Pons (tissue), 1 donor: ENCODE measurements at regions not wholly inside any gene's neighbourhood (a gene's known extent, or its start where the extent isn't known, plus 50 kb on each side); places are given as distances from the start of the nearest gene placed in this dataset.
A peak's percentile ranks its signal among the peaks of the same experiment; 100 is the strongest.
"Not testable (repeated sequence)": the region's sequence is repeated elsewhere in the genome, so short reads cannot be mapped to it uniquely, and the experiment has no call there.

Experiments
- DNase-seq: peaks from one replicate; pipeline ENCODE4 v3.0.0-alpha.2; 2016; ENCODE audit warnings: low spot score

- DNase-seq, result no peak
Observed at GRCh38 chr1:19591482-19592091, 52.5 kb upstream of the NBL1 start.

DNA sequence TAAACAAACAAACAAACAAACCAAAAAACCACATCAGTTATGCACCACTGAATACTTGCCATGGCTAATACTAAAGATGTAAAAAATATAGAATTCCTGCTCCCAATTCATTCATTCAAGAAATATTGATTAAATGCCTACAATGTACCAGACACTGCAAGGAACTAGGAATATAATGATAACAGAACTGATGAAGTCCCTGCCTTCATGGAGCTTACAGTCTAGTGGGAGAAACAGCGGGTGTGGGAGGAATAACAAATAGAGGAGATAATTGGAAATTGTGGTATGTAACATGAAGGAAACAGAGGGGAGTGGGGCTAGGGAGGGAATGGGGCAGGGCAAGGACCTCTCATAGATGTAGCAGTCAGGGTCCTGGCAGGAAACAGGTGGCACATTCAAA is 58.6 kb upstream of the NBL1 start:
- DNase-seq, result no peak

- DNase-seq, result peak; percentile 5
Observed at GRCh38 chr1:19582318-19582717, 61.8 kb upstream of the NBL1 start.

- DNase-seq, result no peak
Observed at GRCh38 chr1:19581381-19581780, 62.7 kb upstream of the NBL1 start.

DNA sequence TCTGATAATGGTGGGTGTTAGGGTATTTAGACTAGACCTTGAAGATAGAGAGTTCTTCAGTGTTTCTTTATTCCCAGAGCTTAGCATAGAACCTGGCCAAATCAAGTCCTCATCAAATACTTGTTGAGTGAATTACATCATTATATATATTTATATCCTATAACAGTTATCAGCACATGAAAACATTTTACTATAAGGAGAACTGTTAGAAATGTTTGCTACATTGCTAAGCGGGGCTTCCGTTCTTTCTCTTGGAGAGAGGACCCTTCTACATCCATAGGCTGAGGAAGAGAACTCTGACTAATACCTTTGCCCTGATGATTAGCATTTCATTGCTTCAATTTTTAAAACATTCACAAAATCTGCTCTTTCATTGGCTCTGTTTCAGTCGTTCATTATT is 66.5 kb upstream of the NBL1 start:
- DNase-seq, result no peak

DNA sequence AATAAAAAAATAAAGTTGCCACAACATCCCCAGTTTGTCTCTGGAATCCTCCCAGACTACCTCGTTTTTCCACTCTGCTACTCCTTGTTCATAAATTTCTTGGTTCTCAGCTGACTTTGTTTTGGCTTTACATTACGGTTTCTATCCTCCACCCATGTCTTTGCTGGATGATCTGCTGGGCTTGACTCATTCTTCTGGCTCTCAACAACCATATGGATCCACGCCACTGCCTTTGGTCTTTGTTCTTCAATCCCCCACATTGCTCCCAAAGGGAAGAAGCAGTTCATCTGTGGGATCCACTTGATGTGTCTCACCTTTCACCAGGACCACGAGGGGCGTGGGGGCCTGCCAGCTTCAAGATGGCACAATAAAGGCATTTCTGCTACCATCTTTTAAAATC is 67.1 kb upstream of the NBL1 start:
- DNase-seq, result no peak

- no peak for DNase-seq
Observed at GRCh38 chr1:19569786-19570185, 74.3 kb upstream of the NBL1 start.

GRCh38 chr1:19567041-19567440 is 77.1 kb upstream of the NBL1 start:
- DNase-seq, result no peak

DNA sequence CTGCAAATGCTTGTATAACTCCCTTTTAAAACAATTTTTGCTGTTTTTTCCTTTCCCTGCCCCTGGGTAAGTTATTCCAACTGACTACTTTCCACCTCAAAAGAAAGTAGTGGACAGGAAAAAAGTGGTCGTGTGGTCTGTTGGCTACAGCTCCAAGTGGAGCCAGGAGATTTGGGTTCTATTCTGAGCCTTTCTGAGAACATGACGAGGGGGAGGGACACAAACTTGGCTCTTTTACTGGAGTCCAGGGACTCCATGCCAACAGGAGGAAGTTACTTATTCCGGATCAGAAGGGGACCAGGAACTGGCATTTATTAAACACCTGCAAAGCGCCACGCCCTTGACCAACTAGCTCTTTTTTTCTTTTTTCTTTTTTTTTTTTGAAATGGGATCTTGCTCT is 79.0 kb upstream of the CAPZB start:
- DNase-seq, result no peak

GRCh38 chr1:19563324-19564097 is 78.2 kb upstream of the CAPZB start:
- DNase-seq, result no peak

DNA sequence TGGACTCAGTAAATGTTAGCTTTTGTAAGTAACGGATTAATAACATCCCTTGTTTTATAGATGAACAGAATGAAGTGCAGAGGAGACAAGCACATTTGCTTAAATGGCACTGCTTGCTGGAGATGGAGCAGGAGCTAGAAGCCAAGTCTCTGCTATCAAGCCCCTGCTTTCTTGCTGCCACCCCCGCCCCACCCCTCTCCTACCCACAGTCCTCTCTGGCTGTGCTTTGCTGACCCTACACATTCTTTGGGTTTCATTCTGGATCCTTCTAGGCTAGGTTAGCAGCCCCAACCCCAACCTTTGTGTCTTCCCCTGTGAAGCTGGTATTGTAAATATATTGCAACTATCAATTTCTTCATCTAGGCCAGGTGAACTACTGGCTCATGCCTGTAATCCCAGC is 77.5 kb upstream of the CAPZB start:
- DNase-seq, result no peak

DNA sequence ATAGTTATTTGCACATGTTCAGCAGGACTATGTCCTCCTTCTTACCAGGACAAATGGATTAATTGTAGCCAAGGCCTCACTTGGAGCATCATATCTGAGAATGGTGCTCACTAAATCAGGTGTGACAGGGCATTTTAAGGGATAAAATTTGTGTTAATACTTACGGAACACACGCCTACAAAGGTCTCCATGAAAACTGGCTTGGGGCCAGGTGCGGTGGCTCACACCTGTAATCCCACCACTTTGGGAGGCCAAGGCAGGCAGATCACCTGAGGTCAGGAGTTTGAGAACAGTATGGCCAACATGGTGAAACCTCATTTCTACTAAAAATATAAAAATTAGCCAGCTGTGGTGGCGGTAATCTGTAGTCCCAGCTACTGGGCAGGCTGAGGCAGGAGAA is 75.1 kb upstream of the CAPZB start:
- no peak for DNase-seq

DNA sequence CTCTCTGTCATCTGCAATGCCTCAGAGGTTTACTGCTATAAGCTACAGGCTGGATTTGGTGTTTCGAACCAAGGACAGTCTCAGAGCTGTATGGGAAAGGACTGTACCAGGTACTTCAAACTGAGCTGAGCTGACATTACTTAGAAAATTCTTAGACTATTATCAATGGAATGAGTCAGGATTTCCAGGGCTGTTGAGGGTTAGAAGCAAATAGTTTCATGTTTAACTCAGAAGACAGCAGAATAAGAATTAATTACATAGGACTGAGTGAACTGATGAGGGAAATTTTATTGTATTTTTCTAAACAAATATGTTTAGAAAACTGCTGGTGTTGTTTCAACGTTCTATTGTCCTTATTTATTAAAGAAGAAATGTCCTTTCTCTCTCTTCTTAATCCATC is 74.3 kb upstream of the CAPZB start:
- DNase-seq, result no peak

- no peak for DNase-seq
Observed at GRCh38 chr1:19557609-19558051, 72.3 kb upstream of the CAPZB start.

DNA sequence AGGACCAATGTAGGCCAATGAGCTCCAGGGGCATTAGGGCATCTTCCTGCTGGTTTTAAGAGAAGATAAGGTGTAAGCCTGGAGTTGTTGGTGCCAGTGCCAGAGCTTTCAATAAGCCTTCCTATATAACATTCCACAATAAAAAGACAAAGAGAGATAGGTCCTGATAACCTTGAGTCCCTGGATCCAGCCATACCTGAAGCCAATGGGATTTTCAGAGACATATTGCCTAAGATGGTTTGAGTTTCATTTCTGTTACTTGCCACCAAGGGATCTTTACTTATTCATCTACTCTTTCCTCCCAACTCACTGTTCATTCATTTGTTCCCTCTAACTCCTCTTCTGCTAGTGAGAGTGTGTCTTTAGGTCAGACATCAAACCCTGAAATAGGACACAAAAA is 68.8 kb upstream of the CAPZB start:
- DNase-seq, result no peak

DNA sequence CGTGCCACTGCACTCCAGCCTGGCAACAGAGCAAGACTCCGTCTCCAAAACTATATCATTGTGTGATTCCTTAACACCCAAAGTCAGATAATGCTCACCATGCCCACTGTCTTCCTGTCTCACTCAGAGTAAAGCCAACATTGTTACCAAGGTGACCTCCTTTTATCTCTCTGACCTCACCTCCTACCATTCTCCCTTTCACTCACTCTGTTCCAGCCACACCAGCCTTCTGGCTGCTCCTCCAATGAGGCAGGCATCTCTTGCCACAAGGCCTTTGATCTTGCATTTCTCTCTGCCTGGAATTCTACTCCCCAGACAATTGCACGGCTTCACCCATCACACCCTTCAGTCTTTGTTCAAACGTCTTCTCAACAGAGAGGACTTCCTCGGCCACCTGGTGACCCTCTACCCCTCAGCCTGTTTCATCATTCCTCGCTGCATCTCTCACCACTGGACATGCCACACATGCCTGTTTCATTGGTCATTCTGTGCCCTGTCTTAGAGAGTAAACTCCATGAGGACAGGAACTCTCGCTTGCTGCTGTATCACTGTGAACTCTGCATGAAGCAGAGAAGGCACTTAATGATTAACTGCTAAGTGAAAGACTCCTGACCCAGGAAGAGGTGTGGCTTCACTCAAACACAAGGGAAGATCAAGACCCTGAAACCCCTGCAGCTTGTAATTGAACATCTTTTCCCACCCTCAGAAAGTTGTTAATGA is 67.1 kb upstream of the CAPZB start:
- no peak for DNase-seq

- DNase-seq, result not testable (repeated sequence)
Observed at GRCh38 chr1:19551837-19552236, 66.5 kb upstream of the CAPZB start.

DNA sequence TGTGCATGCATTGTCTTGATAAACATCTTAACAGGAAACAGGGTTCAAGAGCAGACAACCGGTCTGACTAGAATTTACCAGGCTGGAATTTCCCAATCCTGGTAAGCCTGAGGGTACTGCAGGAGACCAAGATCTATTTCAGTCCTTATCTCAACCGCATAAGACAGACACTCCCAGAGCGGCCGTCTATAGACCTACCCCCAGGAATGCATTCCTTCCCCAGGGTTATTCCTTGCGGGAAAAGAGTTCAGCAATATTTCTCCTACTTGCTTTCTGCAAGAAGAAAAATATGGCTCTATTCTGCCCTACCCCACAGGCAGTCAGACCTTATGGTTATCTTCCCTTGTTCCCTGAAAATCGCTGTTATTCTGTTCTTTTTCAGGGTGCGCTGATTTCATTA is 65.1 kb upstream of the CAPZB start:
- DNase-seq, result not testable (repeated sequence)

- DNase-seq, result no peak
Observed at GRCh38 chr1:19547814-19548213, 62.5 kb upstream of the CAPZB start.

GRCh38 chr1:19536519-19536918 is 51.2 kb upstream of the CAPZB start:
- DNase-seq, result no peak

GRCh38 chr1:19535214-19535613 is 49.9 kb upstream of the CAPZB start:
- no peak for DNase-seq
